ENCODE measurements at regions not wholly inside any gene's neighbourhood (a gene's known extent, or its start where the extent isn't known, plus 50 kb on each side); places are given as distances from the start of the nearest gene placed in this dataset.

DNA sequence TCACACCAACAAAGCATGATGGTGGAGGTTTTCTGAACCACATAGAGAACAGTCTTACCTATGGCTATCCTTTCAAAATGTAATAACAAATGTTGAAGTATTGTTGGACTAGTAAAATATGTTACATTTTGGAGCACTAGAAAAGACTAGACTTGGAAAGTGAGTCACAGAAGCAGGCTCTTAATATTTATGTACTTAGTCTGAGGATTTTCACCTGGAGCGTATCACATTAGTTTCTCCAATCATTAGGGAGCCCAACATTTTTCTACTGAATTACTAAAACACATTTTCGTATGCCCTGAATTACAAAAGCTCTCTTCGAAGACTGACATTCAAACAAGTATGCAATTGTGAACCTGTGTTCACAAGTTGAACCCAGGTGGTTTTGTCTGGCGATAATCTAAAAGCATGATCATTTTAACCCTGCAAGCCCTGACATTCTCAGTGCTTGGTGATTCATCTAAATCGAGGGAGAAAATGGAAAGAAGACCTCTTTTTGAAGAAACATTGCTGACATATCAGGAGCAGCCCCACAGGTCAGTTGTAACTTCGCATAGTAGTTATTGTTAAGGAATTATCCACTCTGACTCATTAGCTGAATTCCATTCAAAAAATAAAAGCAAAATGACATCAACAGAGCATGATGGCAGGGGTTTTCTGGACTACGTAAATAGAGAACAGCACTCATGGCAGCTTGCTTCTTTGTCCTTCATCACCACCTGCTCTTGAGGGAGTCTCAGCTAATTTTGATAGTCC lies 679.8 kb upstream of the NECTIN3 start:
- no peaks in the 10 kb centered on the region for H3K4me1 ChIP-seq
- no peaks in the 10 kb centered on the region for H3K9me3 ChIP-seq
- H3K27me3 ChIP-seq = no peaks in the 10 kb centered on the region
- no peak for DNase-seq
- H3K36me3 ChIP-seq = no peaks in the 10 kb centered on the region
- TF ChIP-seq, protein P1, sequence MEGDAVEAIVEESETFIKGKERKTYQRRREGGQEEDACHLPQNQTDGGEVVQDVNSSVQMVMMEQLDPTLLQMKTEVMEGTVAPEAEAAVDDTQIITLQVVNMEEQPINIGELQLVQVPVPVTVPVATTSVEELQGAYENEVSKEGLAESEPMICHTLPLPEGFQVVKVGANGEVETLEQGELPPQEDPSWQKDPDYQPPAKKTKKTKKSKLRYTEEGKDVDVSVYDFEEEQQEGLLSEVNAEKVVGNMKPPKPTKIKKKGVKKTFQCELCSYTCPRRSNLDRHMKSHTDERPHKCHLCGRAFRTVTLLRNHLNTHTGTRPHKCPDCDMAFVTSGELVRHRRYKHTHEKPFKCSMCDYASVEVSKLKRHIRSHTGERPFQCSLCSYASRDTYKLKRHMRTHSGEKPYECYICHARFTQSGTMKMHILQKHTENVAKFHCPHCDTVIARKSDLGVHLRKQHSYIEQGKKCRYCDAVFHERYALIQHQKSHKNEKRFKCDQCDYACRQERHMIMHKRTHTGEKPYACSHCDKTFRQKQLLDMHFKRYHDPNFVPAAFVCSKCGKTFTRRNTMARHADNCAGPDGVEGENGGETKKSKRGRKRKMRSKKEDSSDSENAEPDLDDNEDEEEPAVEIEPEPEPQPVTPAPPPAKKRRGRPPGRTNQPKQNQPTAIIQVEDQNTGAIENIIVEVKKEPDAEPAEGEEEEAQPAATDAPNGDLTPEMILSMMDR (IDR thresholded peaks at IDR 0.05; ENCODE audit: low read depth, low read length) = no peak
- no peak overlapping the region for H3K4me3 ChIP-seq (ENCODE audit: low read depth, low read length)

DNA sequence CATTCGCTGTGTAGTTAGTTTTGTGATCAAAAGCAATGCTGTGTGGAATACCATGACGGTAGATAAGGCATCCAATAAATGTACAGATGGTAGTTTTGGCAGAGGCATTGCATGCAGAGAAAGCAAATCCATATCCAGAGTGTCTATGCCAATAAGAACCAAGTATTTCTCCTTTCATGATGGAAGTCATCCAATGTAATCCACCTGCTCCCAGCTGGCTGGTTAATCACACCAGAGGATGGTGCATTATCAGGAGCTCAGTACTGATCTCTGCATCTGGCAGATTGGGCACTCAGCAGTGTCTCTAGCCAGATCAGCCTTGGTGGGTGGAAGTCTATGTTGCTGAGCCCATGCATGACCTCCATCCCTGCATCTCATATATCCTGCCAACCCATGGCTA lies 677.7 kb upstream of the NECTIN3 start:
- no peaks in the 10 kb centered on the region for H3K4me1 ChIP-seq
- no peaks in the 10 kb centered on the region for H3K27me3 ChIP-seq
- TF ChIP-seq, protein P1 (IDR thresholded peaks at IDR 0.05; ENCODE audit: low read depth, low read length) = no peak
- H3K36me3 ChIP-seq = no peaks in the 10 kb centered on the region
- H3K9me3 ChIP-seq = no peaks in the 10 kb centered on the region
- no peak overlapping the region for H3K4me3 ChIP-seq (ENCODE audit: low read depth, low read length)
- DNase-seq = no peak

DNA sequence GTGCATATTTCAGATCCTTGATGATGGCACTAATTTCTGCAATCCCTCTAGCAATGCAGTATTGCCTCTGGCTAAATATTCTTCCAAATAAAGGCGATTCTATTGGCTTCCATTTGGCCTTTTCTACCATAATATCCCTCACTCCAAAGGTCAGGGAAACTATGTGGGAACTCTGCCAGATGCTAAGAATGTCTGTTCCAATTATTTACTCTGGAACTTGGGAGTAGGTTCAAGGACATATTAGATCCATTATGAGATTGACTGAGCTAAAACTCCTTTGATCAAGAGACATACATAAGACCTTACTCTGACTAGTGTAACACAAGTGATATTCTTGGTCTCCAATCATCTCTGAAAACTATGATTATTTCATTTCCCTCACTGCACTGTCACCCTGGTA lies 674.5 kb upstream of the NECTIN3 start:
- H3K27me3 ChIP-seq = no peaks in the 10 kb centered on the region
- no peaks in the 10 kb centered on the region for H3K36me3 ChIP-seq
- H3K4me3 ChIP-seq (ENCODE audit: low read depth, low read length) = no peak overlapping the region
- DNase-seq = no peak
- no peaks in the 10 kb centered on the region for H3K9me3 ChIP-seq
- TF ChIP-seq, protein P1 (IDR thresholded peaks at IDR 0.05; ENCODE audit: low read depth, low read length) = no peak
- no peaks in the 10 kb centered on the region for H3K4me1 ChIP-seq

DNA sequence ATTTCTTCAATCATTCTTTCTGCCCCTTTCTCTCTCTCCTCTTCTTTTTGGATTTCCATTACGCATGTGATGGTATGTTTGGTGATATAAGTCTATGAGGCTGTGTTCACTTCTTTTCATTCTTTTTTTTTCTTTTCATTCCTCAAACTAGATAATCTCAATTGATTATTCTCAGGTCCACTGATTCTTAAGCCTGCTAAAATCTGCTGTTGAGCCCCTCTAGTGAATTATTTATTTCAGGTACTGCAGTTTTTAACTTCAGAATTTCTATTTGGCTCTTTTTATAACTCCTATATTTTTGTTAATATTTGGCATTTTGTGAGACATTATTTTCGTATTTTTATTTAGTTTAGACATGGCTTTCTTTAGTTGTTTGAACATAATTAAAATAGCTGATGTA lies 671.3 kb upstream of the NECTIN3 start:
- H3K36me3 ChIP-seq = no peaks in the 10 kb centered on the region
- H3K27me3 ChIP-seq = no peaks in the 10 kb centered on the region
- no peaks in the 10 kb centered on the region for H3K9me3 ChIP-seq
- TF ChIP-seq, protein P1 (IDR thresholded peaks at IDR 0.05; ENCODE audit: low read depth, low read length) = no peak
- no peak overlapping the region for H3K4me3 ChIP-seq (ENCODE audit: low read depth, low read length)
- no peaks in the 10 kb centered on the region for H3K4me1 ChIP-seq
- no peak for DNase-seq

DNA sequence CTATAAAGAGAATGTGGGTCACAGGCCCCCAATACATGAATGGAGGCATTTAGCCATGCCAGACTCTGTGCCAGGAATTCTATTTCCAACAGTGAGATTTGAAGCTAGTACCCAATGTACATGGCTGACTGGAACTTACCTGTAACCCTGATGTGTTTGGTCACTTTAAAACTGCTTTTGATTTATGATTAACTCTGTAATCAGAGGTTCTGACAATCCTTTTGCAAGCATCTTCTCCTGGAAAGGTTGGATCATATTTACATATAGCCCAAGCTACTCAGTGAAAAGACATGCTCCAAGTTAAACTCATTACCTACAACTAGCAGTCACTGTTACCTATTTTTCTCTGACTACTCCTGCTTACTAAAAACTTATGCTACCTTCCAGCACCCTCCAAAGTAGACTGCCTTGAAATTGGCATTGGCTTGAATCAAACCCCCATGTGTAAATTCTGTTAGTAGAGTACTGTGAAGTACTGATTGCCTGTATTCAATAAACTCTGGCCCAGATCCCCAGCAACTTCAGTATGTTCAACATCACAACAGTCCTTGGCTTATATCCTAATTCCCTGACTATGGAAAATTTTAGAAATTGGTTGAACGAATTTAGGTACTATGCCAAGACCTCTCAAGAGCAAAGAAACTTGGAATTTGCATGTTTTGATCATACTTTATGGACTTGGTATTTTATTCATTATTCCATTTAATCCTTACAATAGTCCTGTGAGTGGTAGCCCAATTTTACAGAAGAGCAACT lies 665.6 kb upstream of the NECTIN3 start:
- TF ChIP-seq, protein P1 (IDR thresholded peaks at IDR 0.05; ENCODE audit: low read depth, low read length) = no peak

DNA sequence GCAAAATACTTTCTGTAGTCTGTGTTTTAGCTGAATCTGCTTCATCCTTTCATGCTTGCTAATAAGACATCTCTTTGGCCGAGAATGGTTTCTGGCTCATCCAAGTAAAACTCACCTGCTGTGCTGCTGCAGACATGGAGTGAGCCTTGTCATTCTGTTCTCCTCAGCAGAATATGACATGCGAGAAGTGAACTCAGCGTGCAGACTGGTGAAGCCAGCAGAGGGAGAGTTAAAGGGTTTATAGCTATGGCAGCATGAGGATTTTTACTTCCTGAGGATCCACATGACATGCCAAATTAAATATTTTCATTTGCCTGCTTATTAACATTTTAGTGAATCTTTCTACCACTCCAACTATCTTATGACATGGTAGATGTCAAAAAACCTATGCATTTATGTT lies 658.4 kb upstream of the NECTIN3 start:
- Histone ChIP-seq H3K9me3 (no peaks in the 10 kb centered on the region), H3K4me3 (ENCODE audit: low read depth, low read length) (no peak overlapping the region), H3K27me3 (no peaks in the 10 kb centered on the region), H3K36me3 (no peaks in the 10 kb centered on the region), H3K4me1 (no peaks in the 10 kb centered on the region)
- no peak for DNase-seq
- TF ChIP-seq, protein P1 (IDR thresholded peaks at IDR 0.05; ENCODE audit: low read depth, low read length) = no peak

More for the DNA sequence above, 665.6 kb upstream of the NECTIN3 start:
- H3K36me3 ChIP-seq = no peaks in the 10 kb centered on the region
- no peaks in the 10 kb centered on the region for H3K4me1 ChIP-seq
- H3K4me3 ChIP-seq (ENCODE audit: low read depth, low read length) = no peak overlapping the region
- H3K9me3 ChIP-seq = no peaks in the 10 kb centered on the region
- no peaks in the 10 kb centered on the region for H3K27me3 ChIP-seq
- DNase-seq = no peak

Data from BE2C (cell line).